ENCODE measurements at regions not wholly inside any gene's neighbourhood (a gene's known extent, or its start where the extent isn't known, plus 50 kb on each side); places are given as distances from the start of the nearest gene placed in this dataset.

GRCh38 chr15:62456011-62456920 is 291.2 kb upstream of the C2CD4B start:
- no peak overlapping the region for H3K27ac Mint-ChIP-seq
- CTCF ChIA-PET: no interaction called here
- DNase-seq (no peak), ATAC-seq (ENCODE audit: low read depth) (no peak)
- H3K4me3 Mint-ChIP-seq: no peak overlapping the region
- intact Hi-C loops (cut with micrococcal nuclease): no loop called here
- POLR2A ChIA-PET: no interaction called here
- TF ChIP-seq CTCF (IDR thresholded peaks at IDR 0.05): no peak
- H3K4me1 Mint-ChIP-seq: no peaks in the 10 kb centered on the region
- peaks cover 2% of the 10 kb centered on the region for H3K27me3 Mint-ChIP-seq
- no peaks in the 10 kb centered on the region for H3K9me3 Mint-ChIP-seq
- H3K36me3 Mint-ChIP-seq (ENCODE audit: low read depth): no peaks in the 10 kb centered on the region

GRCh38 chr15:62457100-62457499 is 292.0 kb upstream of the C2CD4B start:
- TF ChIP-seq CTCF (IDR thresholded peaks at IDR 0.05): no peak
- ATAC-seq (ENCODE audit: low read depth) (no peak), DNase-seq (no peak)
- Mint-ChIP-seq H3K4me1 (no peaks in the 10 kb centered on the region), H3K36me3 (ENCODE audit: low read depth) (no peaks in the 10 kb centered on the region), H3K9me3 (no peaks in the 10 kb centered on the region), H3K27ac (no peak overlapping the region), H3K4me3 (no peak overlapping the region), H3K27me3 (peaks cover 2% of the 10 kb centered on the region)
- intact Hi-C loops (cut with micrococcal nuclease): no loop called here
- ChIA-PET CTCF (no interaction called here), POLR2A (no interaction called here)

GRCh38 chr15:62459875-62460274 is 294.8 kb upstream of the C2CD4B start:
- Mint-ChIP-seq H3K4me1 (no peaks in the 10 kb centered on the region), H3K27ac (no peak overlapping the region), H3K27me3 (peaks cover 2% of the 10 kb centered on the region), H3K36me3 (ENCODE audit: low read depth) (no peaks in the 10 kb centered on the region), H3K4me3 (no peak overlapping the region), H3K9me3 (no peaks in the 10 kb centered on the region)
- ATAC-seq (ENCODE audit: low read depth): no peak
- intact Hi-C loops (cut with micrococcal nuclease): no loop called here
- CTCF ChIA-PET: no interaction called here
- POLR2A ChIA-PET: no interaction called here
- DNase-seq: no peak
- no peak for TF ChIP-seq CTCF (IDR thresholded peaks at IDR 0.05)

GRCh38 chr15:62462268-62462667 is 297.2 kb upstream of the C2CD4B start:
- no peaks in the 10 kb centered on the region for H3K4me1 Mint-ChIP-seq
- no peak overlapping the region for H3K4me3 Mint-ChIP-seq
- intact Hi-C loops (cut with micrococcal nuclease): no loop called here

GRCh38 chr15:62462721-62463120 is 297.6 kb upstream of the C2CD4B start:
- Mint-ChIP-seq H3K27ac (no peak overlapping the region), H3K4me3 (no peak overlapping the region), H3K9me3 (no peaks in the 10 kb centered on the region), H3K36me3 (ENCODE audit: low read depth) (no peaks in the 10 kb centered on the region), H3K27me3 (peaks cover 2% of the 10 kb centered on the region), H3K4me1 (no peaks in the 10 kb centered on the region)
- intact Hi-C loops (cut with micrococcal nuclease): no loop called here
- no peak for TF ChIP-seq CTCF (IDR thresholded peaks at IDR 0.05)
- ChIA-PET POLR2A (no interaction called here), CTCF (no interaction called here)
- ATAC-seq (ENCODE audit: low read depth) (no peak), DNase-seq (no peak)

More at GRCh38 chr15:62462268-62462667, 297.2 kb upstream of the C2CD4B start:
- ATAC-seq (ENCODE audit: low read depth) (no peak), DNase-seq (no peak)
- no peaks in the 10 kb centered on the region for H3K9me3 Mint-ChIP-seq
- CTCF ChIA-PET: no interaction called here
- H3K27ac Mint-ChIP-seq: no peak overlapping the region
- TF ChIP-seq CTCF (IDR thresholded peaks at IDR 0.05): no peak
- peaks cover 2% of the 10 kb centered on the region for H3K27me3 Mint-ChIP-seq
- H3K36me3 Mint-ChIP-seq (ENCODE audit: low read depth): no peaks in the 10 kb centered on the region
- POLR2A ChIA-PET: no interaction called here
